A549 (cell line): ENCODE measurements at regions not wholly inside any gene's neighbourhood (a gene's known extent, or its start where the extent isn't known, plus 50 kb on each side); places are given as distances from the start of the nearest gene placed in this dataset.

Source experiments
- ATAC-seq, 2 experiments: fragments of 200-7000 bp in 1 of 2; fragments of >200 bp in 1 of 2; cut with Nextera tagmentation in 1 of 2; cut with Tn5 transposase in 1 of 2; 3 replicates each; pipeline versions ENCODE4 v1.8.0 to v1.9.1; 2018 to 2020; ENCODE audit warnings: mild to moderate bottlenecking in 1 of 2, moderate library complexity in 1 of 2
- CTCF ChIA-PET: fragments of 300-600 bp; sonication (Branson Sonifier 250); formaldehyde crosslinking; extraction: SDS; loops from one replicate; lab custom pipeline; 2021; ENCODE audit warnings: antibody characterized with exemption, inconsistent platforms; lab: Yijun Ruan, JAX
- POLR2A ChIA-PET: fragments of 350-600 bp; formaldehyde crosslinking; extraction: SDS; loops from one replicate; lab custom pipeline; 2021; ENCODE audit warnings: antibody characterized with exemption, inconsistent platforms; lab: Yijun Ruan, JAX
- DNase-seq, 2 experiments: peaks; one replicate each; pipeline versions ENCODE4 v3.0.0 to v3.0.0-alpha.2; 2011 to 2016; ENCODE audit warnings: low read depth in 1 of 2, low spot score in 1 of 2
- FAIRE-seq: peaks from 2 replicates; lab custom pipeline; 2011; peaks lifted over from hg19 to GRCh38; lab: Jason Lieb, UNC
- H3K27ac ChIP-seq, 2 experiments: fragments of >200 bp; sonication (Bioruptor Twin); formaldehyde crosslinking; 3 replicates each; pipeline ENCODE4 v1.5.1; 2016 to 2017
- H3K4me1 ChIP-seq: fragments of >200 bp; sonication (Bioruptor Twin); formaldehyde crosslinking; 3 replicates; pipeline ENCODE4 v1.6.1; 2016
- H3K4me2 ChIP-seq: fragments of >200 bp; sonication (Bioruptor Twin); formaldehyde crosslinking; 3 replicates; pipeline ENCODE4 v1.6.1; 2016
- H3K4me3 ChIP-seq: fragments of >200 bp; sonication (Bioruptor Twin); formaldehyde crosslinking; 3 replicates; pipeline ENCODE4 v1.5.1; 2016
- H3K9me3 ChIP-seq: fragments of >200 bp; sonication (Bioruptor Twin); formaldehyde crosslinking; 3 replicates; pipeline ENCODE4 v1.6.1; 2016
- BCL3 ChIP-seq: fragments of >200 bp; sonication (Bioruptor Twin); formaldehyde crosslinking; IDR thresholded peaks from 3 replicates; pipeline ENCODE4 v1.6.1; 2016
- CBX2 ChIP-seq: fragments of 200-600 bp; sonication (generic); IDR thresholded peaks from 2 replicates; pipeline ENCODE4 v1.6.1; 2016; ENCODE audit warnings: low read depth, mild to moderate bottlenecking, borderline replicate concordance
- CEBPB ChIP-seq, 2 experiments: fragments of >200 bp in 1 of 2; sonication (Bioruptor Twin) in 1 of 2; formaldehyde crosslinking in 1 of 2; IDR thresholded peaks; 2 replicates each; pipeline ENCODE4 v1.6.1; 2012 to 2016
- CHD4 ChIP-seq: fragments of 200-600 bp; sonication (generic); IDR thresholded peaks from 2 replicates; pipeline ENCODE4 v1.6.1; 2016; ENCODE audit warnings: antibody characterized with exemption, mild to moderate bottlenecking, borderline replicate concordance
- CTCF ChIP-seq: fragments of >200 bp; sonication (Bioruptor Twin); formaldehyde crosslinking; IDR thresholded peaks from 3 replicates; pipeline ENCODE4 v1.5.1; 2016
- EHF ChIP-seq: fragments of 250-450 bp; sonication (Bioruptor Pico); IDR thresholded peaks from 2 replicates; pipeline ENCODE4 v1.5.0; 2020; ENCODE audit warnings: mild to moderate bottlenecking
- EP300 ChIP-seq, 2 experiments: fragments of >200 bp; sonication (Bioruptor Twin); formaldehyde crosslinking; IDR thresholded peaks; 2 replicates in 1 of 2; 3 replicates in 1 of 2; pipeline ENCODE4 v1.6.1; 2016 to 2017
- FOSL2 ChIP-seq, 2 experiments: fragments of 450-650 bp in 1 of 2; fragments of >200 bp in 1 of 2; sonication (Bioruptor Twin) in 1 of 2; formaldehyde crosslinking; IDR thresholded peaks; 2 replicates each; pipeline versions ENCODE4 v1.5.0 to v1.6.1; 2016 to 2020; ENCODE audit warnings: mild to moderate bottlenecking in 1 of 2, moderate library complexity in 1 of 2
- HEYL ChIP-seq: fragments of 250-450 bp; sonication (Bioruptor Pico); IDR thresholded peaks from 2 replicates; pipeline ENCODE4 v1.8.0; 2021; ENCODE audit warnings: mild to moderate bottlenecking, moderate library complexity
- HMGXB4 ChIP-seq: fragments of 250-450 bp; sonication (Bioruptor Pico); IDR thresholded peaks from 2 replicates; pipeline ENCODE4 v1.5.0; 2021; ENCODE audit warnings: mild to moderate bottlenecking, moderate library complexity, borderline replicate concordance
- HOXA7 ChIP-seq: fragments of 250-450 bp; sonication (Bioruptor Pico); IDR thresholded peaks from 2 replicates; pipeline ENCODE4 v1.5.0; 2020; ENCODE audit warnings: mild to moderate bottlenecking, moderate library complexity
- HOXB13 ChIP-seq: fragments of 250-450 bp; sonication (Bioruptor Pico); IDR thresholded peaks from 2 replicates; pipeline ENCODE4 v1.5.0; 2020; ENCODE audit warnings: low read depth, mild to moderate bottlenecking, moderate library complexity
- HOXB5 ChIP-seq: fragments of 250-450 bp; sonication (Bioruptor Pico); IDR thresholded peaks from 2 replicates; pipeline ENCODE4 v1.5.0; 2020; ENCODE audit warnings: mild to moderate bottlenecking, moderate library complexity
- KDM1A ChIP-seq: fragments of 200-600 bp; sonication (generic); IDR thresholded peaks from 2 replicates; pipeline ENCODE4 v1.6.1; 2016; ENCODE audit warnings: low read depth, mild to moderate bottlenecking
- NFE2L2 ChIP-seq: fragments of 150-350 bp; conservative IDR thresholded peaks from 2 replicates; pipeline ENCODE4 v1.6.1; 2014; ENCODE audit warnings: low read length
- NR3C1 ChIP-seq: fragments of >200 bp; sonication (Bioruptor Twin); formaldehyde crosslinking; IDR thresholded peaks from 3 replicates; pipeline ENCODE4 v1.6.1; 2017
- PBX3 ChIP-seq: IDR thresholded peaks from 2 replicates; pipeline ENCODE4 v1.6.1; 2012
- POLR2A ChIP-seq: IDR thresholded peaks from 2 replicates; pipeline ENCODE4 v1.6.1; 2012; ENCODE audit warnings: mild to moderate bottlenecking, low read length
- POLR2AphosphoS2 ChIP-seq: conservative IDR thresholded peaks from 2 replicates; pipeline ENCODE4 v1.6.1; 2012; ENCODE audit warnings: low read length, improper control_type of control experiment, inconsistent platforms
- RCOR1 ChIP-seq: fragments of 150-350 bp; IDR thresholded peaks from 2 replicates; pipeline ENCODE4 v1.6.1; 2014; ENCODE audit warnings: antibody characterized with exemption, low read length, low read depth
- SREBF2 ChIP-seq: fragments of 450-650 bp; IDR thresholded peaks from 2 replicates; pipeline ENCODE4 v1.6.1; 2014; ENCODE audit warnings: mild to moderate bottlenecking, moderate library complexity
- TFCP2L1 ChIP-seq: fragments of 250-450 bp; sonication (Bioruptor Pico); IDR thresholded peaks from 2 replicates; pipeline ENCODE4 v1.5.0; 2021; ENCODE audit warnings: mild to moderate bottlenecking
- ZSCAN20 ChIP-seq: fragments of 250-450 bp; sonication (Bioruptor Pico); IDR thresholded peaks from 2 replicates; pipeline ENCODE4 v1.8.0; 2022; ENCODE audit warnings: mild to moderate bottlenecking, moderate library complexity
- WGBS: methylation state at CpG from one replicate; pipeline ENCODE4 v1.1.6; 2017; ENCODE audit errors: missing lambda C conversion rate; 5-methylcytosine and 5-hydroxymethylcytosine counted together

GRCh38 chr2:236886456-236886855 lies 199.2 kb upstream of the COPS8 start:
- ATAC-seq = no peak
- no peak overlapping the region for H3K27ac ChIP-seq
- H3K4me2 ChIP-seq = no peak overlapping the region
- no peak for DNase-seq
- peaks cover 12% of the 10 kb centered on the region for H3K9me3 ChIP-seq
- POLR2A ChIA-PET = no interaction called here
- H3K4me1 ChIP-seq = no peaks in the 10 kb centered on the region
- no peak overlapping the region for H3K4me3 ChIP-seq
- 78% methylated on average over 8 of the region's 8 CpGs for WGBS
- TF ChIP-seq NFE2L2 (no peak), POLR2A (no peak), CEBPB (IDR thresholded peaks at IDR 0.05) (no peak), EP300 (IDR thresholded peaks at IDR 0.05) (no peak), CBX2 (no peak), SREBF2 (no peak), KDM1A (no peak)
- CTCF ChIA-PET = interaction anchor here (1.1 kb wide), 1 partner anchor 533 kb away, joined by 3 read pairs; no protein-coding TSS in a partner anchor
- FAIRE-seq = no peak

- FAIRE-seq = no peak
- DNase-seq = no peak
- Histone ChIP-seq H3K9me3 (peaks cover 4% of the 10 kb centered on the region), H3K4me1 (no peaks in the 10 kb centered on the region), H3K4me2 (no peak overlapping the region), H3K27ac (no peak overlapping the region), H3K4me3 (no peak overlapping the region)
- TF ChIP-seq BCL3 = no peak
- no peak for TF ChIP-seq HOXB13 (CRISPR knock-in tag)
- no peak for TF ChIP-seq RCOR1
- TF ChIP-seq PBX3 = no peak
- no peak for TF ChIP-seq NFE2L2
- TF ChIP-seq FOSL2 (IDR thresholded peaks at IDR 0.05) = no peak
- no peak for TF ChIP-seq FOSL2 (CRISPR knock-in tag; IDR thresholded peaks at IDR 0.05)
- TF ChIP-seq TFCP2L1 (CRISPR knock-in tag) = no peak
- no peak for TF ChIP-seq ZSCAN20 (CRISPR knock-in tag)
- TF ChIP-seq POLR2AphosphoS2 = no peak
- TF ChIP-seq CTCF = no peak
- TF ChIP-seq HEYL = no peak
- no peak for TF ChIP-seq NR3C1
- TF ChIP-seq HMGXB4 (CRISPR knock-in tag) = no peak
- no peak for TF ChIP-seq HOXA7 (CRISPR knock-in tag)
- no peak for TF ChIP-seq CHD4
- TF ChIP-seq POLR2A = no peak
- TF ChIP-seq EHF (CRISPR knock-in tag) = no peak
- no peak for TF ChIP-seq HOXB5
- POLR2A ChIA-PET = no interaction called here
- CTCF ChIA-PET = no interaction called here
- no peak for ATAC-seq
- 72% methylated on average over 6 of the region's 6 CpGs for WGBS
Measured at GRCh38 chr2:236887531-236887930, 198.2 kb upstream of the COPS8 start.
